ENCODE measurements at regions not wholly inside any gene's neighbourhood (a gene's known extent, or its start where the extent isn't known, plus 50 kb on each side); places are given as distances from the start of the nearest gene placed in this dataset.

GRCh38 chr4:66373268-66373667 lies 703.0 kb upstream of the EPHA5 start:
- TF ChIP-seq TCF12 (IDR thresholded peaks at IDR 0.05) (no peak), CHD2 (IDR thresholded peaks at IDR 0.05; ENCODE audit: low read length, partially characterized antibody) (no peak)
- TF ChIP-seq, protein P1, sequence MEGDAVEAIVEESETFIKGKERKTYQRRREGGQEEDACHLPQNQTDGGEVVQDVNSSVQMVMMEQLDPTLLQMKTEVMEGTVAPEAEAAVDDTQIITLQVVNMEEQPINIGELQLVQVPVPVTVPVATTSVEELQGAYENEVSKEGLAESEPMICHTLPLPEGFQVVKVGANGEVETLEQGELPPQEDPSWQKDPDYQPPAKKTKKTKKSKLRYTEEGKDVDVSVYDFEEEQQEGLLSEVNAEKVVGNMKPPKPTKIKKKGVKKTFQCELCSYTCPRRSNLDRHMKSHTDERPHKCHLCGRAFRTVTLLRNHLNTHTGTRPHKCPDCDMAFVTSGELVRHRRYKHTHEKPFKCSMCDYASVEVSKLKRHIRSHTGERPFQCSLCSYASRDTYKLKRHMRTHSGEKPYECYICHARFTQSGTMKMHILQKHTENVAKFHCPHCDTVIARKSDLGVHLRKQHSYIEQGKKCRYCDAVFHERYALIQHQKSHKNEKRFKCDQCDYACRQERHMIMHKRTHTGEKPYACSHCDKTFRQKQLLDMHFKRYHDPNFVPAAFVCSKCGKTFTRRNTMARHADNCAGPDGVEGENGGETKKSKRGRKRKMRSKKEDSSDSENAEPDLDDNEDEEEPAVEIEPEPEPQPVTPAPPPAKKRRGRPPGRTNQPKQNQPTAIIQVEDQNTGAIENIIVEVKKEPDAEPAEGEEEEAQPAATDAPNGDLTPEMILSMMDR (IDR thresholded peaks at IDR 0.05): no peak

Data from SK-N-SH (cell line).